ENCODE measurements at regions not wholly inside any gene's neighbourhood (a gene's known extent, or its start where the extent isn't known, plus 50 kb on each side); places are given as distances from the start of the nearest gene placed in this dataset.
"Not testable (repeated sequence)": the region's sequence is repeated elsewhere in the genome, so short reads cannot be mapped to it uniquely, and the experiment has no call there.

DNA sequence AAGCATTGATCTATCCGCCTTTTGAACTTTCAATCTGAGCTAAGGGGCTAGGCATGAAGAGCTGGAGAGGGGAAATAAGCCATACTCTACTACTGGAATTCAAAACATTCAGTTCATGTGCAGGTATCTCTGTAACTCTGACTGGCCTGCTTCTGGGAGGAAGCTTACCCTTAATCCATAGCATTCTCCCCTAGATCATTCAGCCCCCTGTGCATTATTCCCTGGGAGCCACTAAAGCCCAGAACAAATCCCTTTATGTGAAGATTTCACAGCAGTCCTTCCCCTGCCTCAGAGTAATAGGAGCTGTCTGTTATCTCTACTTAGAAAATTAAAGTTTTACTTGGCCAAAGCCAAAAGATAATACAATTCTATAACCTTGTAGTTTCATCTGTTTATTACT is 300.7 kb downstream of the SEC16B start:
- TF ChIP-seq, protein P1, sequence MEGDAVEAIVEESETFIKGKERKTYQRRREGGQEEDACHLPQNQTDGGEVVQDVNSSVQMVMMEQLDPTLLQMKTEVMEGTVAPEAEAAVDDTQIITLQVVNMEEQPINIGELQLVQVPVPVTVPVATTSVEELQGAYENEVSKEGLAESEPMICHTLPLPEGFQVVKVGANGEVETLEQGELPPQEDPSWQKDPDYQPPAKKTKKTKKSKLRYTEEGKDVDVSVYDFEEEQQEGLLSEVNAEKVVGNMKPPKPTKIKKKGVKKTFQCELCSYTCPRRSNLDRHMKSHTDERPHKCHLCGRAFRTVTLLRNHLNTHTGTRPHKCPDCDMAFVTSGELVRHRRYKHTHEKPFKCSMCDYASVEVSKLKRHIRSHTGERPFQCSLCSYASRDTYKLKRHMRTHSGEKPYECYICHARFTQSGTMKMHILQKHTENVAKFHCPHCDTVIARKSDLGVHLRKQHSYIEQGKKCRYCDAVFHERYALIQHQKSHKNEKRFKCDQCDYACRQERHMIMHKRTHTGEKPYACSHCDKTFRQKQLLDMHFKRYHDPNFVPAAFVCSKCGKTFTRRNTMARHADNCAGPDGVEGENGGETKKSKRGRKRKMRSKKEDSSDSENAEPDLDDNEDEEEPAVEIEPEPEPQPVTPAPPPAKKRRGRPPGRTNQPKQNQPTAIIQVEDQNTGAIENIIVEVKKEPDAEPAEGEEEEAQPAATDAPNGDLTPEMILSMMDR (IDR thresholded peaks at IDR 0.05), result no peak
- H3K4me3 ChIP-seq, result no peak overlapping the region
- no peak overlapping the region for H3K27ac ChIP-seq
- DNase-seq (ENCODE audit: low spot score), result no peak

DNA sequence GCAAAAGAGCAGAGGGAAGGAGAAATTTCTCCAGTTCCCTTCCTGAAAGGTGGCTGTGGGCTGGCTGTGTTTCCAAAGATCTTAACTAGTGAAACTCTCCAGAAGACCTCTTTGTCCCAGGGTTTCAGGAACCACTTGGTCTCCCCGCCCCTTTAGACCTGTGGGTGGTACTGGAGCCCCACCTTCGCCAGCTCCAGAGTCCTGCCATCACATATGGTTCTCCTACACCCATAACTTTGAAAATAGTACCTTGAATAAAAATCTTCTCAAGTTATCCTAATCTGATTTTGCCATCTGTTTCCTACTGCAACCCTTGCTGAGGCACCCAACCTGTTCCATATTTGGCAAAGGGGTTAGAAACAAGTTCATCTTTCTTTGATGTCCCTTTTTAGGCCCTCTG is 303.9 kb downstream of the SEC16B start:
- no peak overlapping the region for H3K4me3 ChIP-seq
- DNase-seq (ENCODE audit: low spot score), result no peak
- H3K27ac ChIP-seq, result no peak overlapping the region
- TF ChIP-seq, protein P1 (IDR thresholded peaks at IDR 0.05), result no peak

DNA sequence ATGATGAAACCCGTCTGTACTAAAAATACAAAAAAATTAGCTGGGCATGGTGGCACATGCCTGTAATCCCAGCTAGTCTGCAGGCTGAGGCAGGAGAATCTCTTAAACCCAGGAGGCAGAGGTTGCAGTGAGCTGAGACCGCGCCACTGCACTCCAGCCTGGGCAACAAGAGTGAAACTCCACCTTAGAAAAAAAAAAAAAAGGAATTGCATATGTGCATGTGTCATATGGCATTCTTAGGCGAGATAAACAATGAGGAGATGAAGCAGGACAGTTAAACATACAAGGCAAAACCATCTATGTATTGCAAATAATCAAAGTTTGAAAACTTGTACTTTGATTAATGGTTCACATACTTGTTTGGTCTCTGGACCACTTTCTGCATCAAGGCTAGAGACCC is 305.1 kb downstream of the SEC16B start:
- DNase-seq (ENCODE audit: low spot score); H3K27ac ChIP-seq; H3K4me3 ChIP-seq: not testable (repeated sequence)

DNA sequence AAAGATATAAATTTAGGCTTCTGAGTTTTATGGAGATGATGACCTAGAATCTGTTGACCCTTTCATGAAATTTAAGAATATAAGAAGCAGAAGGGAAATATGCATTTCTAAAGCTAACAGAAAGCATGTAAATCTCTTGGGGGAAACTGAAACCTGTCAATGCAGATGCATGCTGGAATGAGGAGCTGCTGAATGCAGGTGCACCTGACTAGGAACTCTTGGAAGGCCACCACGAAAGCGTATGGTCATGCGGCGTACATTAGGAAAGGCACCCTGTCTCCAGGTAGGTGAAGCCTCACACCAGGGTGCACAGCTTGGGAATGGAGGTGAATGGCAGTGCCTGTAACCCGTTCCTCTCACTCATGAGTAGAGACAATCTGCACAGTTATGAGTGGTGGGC is 309.7 kb downstream of the SEC16B start:
- Histone ChIP-seq H3K4me3 (no peak overlapping the region), H3K27ac (no peak overlapping the region)
- TF ChIP-seq, protein P1 (IDR thresholded peaks at IDR 0.05), result no peak
- DNase-seq (ENCODE audit: low spot score), result no peak

DNA sequence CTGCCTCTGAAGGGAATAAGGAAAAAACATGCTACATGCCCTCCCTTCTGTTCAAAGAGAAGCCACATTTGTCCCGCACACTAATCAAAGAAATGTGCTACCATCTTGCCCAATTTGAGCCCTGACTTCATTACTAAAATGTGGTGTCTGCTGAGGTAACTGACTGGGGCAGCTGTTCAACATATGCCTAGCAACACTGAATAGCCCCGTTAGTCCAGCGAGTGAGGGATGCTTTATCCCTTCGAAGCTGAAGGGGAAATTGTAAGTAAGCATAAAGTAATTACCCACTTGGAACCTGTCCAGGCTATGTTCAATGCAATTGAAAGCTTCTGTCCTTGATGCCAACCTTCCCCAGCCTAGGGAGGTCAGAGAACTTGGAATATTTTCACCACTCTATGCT is 310.6 kb downstream of the SEC16B start:
- H3K27ac ChIP-seq, result no peak overlapping the region
- no peak for DNase-seq (ENCODE audit: low spot score)
- no peak overlapping the region for H3K4me3 ChIP-seq
- TF ChIP-seq, protein P1 (IDR thresholded peaks at IDR 0.05), result no peak

DNA sequence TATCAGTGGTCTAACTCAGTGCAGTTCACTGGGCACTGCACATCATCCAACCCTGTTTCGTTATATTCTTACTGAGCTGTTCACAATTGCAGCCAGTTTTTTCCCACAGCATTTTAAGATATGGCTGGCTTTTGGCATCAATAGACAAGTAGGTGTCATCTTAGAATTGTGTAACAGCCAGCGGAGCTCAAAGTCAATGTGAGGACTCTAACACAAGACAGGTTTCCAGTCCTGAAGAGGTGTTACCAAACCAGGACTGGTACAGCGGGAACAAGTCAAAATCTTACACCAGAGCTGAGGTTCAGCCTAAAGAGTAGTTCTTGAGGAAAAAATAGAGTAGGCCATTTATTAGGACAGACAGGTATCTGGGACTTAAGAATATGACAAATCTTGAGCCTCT is 313.3 kb downstream of the SEC16B start:
- Histone ChIP-seq H3K27ac (no peak overlapping the region), H3K4me3 (no peak overlapping the region)
- TF ChIP-seq, protein P1 (IDR thresholded peaks at IDR 0.05), result no peak
- no peak for DNase-seq (ENCODE audit: low spot score)

DNA sequence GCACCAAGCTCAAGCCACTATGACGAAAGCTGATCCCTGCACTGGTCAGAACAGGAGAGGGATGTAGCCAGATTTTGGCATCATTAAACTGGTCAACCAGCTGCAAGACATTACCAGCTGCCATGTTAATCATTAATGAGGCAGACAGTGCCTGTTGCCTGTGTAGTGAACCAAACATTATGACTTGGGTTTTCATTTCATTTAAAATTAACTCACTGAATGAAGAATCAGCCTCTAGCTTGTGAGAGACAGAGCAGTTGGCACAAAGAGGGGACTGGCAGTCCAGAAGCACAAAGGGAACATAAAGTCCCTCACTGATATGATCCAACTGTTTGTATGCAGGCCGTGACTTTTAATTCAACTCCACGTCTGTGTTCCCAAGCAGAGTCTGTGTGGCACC is 318.9 kb downstream of the SEC16B start:
- no peak overlapping the region for H3K27ac ChIP-seq
- TF ChIP-seq, protein P1 (IDR thresholded peaks at IDR 0.05), result no peak
- H3K4me3 ChIP-seq, result no peak overlapping the region
- no peak for DNase-seq (ENCODE audit: low spot score)

DNA sequence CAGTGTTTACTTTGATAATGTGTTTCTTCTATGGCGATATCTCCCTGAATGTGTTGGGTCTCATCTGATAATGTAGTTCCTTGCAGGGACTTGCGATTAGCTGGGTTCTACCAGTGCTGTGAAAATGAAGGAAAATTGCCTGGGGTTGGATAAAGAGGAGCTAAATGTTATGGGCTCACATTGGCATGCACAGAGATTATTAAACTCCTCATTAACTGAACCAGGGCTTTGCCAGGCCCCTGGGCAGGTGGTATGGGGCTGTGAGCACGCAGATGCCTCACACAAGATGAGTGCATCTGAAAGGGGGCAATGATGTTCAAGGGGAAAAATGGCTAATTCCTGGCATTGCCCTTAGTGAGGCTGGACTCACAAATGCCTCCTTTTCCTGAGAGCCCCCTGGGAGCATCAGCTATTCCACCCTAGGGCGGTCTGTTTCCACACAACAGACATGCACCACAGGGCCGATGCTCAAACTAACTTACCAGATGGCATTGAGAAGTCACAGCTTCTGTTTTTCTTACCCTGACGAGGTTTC is 321.1 kb downstream of the SEC16B start:
- DNase-seq (ENCODE audit: low spot score), result no peak
- TF ChIP-seq, protein P1 (IDR thresholded peaks at IDR 0.05), result no peak
- Histone ChIP-seq H3K27ac (no peak overlapping the region), H3K4me3 (no peak overlapping the region)

Measured in coronary artery (tissue), 2 donors.